ENCODE measurements at regions not wholly inside any gene's neighbourhood (a gene's known extent, or its start where the extent isn't known, plus 50 kb on each side); places are given as distances from the start of the nearest gene placed in this dataset.

- no peak for TF ChIP-seq POLR2A (IDR thresholded peaks at IDR 0.05; ENCODE audit: low read depth, low read length)
- TF ChIP-seq POLR2AphosphoS5 (IDR thresholded peaks at IDR 0.05; ENCODE audit: low read depth, low read length): no peak
- no peak for TF ChIP-seq TAF1 (IDR thresholded peaks at IDR 0.05; ENCODE audit: borderline replicate concordance, low read depth, low read length)
Measured at GRCh38 chr7:13235436-13235835, 548.0 kb downstream of the ARL4A start.

Data from GM12892 (cell line).